WTC11 (cell line): ENCODE measurements at regions not wholly inside any gene's neighbourhood (a gene's known extent, or its start where the extent isn't known, plus 50 kb on each side); places are given as distances from the start of the nearest gene placed in this dataset.

ENCODE experiments used
- AFF4 ChIP-seq: sonication (generic); formaldehyde crosslinking; IDR thresholded peaks from 2 replicates; pipeline ENCODE4 v1.8.1; 2023; ENCODE audit warnings: mild to moderate bottlenecking, missing genetic modification reagents, borderline replicate concordance
- CREM ChIP-seq: sonication (generic); formaldehyde crosslinking; IDR thresholded peaks from 2 replicates; pipeline ENCODE4 v1.8.1; 2022; ENCODE audit warnings: mild to moderate bottlenecking, missing genetic modification reagents, moderate library complexity
- CTCF ChIP-seq: fragments of 200-600 bp; IDR thresholded peaks from 2 replicates; pipeline ENCODE4 v1.8.0; 2022; ENCODE audit warnings: antibody characterized with exemption
- FOXK1 ChIP-seq: sonication (generic); formaldehyde crosslinking; IDR thresholded peaks from 2 replicates; pipeline ENCODE4 v1.8.0; 2022; ENCODE audit warnings: mild to moderate bottlenecking, moderate library complexity, missing genetic modification reagents
- FOXP4 ChIP-seq: sonication (generic); formaldehyde crosslinking; IDR thresholded peaks from 2 replicates; pipeline ENCODE4 v1.8.0; 2022; ENCODE audit warnings: mild to moderate bottlenecking, missing genetic modification reagents
- HMGXB4 ChIP-seq: sonication (generic); formaldehyde crosslinking; IDR thresholded peaks from 2 replicates; pipeline ENCODE4 v1.8.1; 2023; ENCODE audit warnings: mild to moderate bottlenecking, moderate library complexity, missing genetic modification reagents
- MLX ChIP-seq: sonication (generic); formaldehyde crosslinking; IDR thresholded peaks from 2 replicates; pipeline ENCODE4 v1.8.1; 2023; ENCODE audit warnings: mild to moderate bottlenecking, missing genetic modification reagents, moderate library complexity
- NFYB ChIP-seq: sonication (generic); formaldehyde crosslinking; conservative IDR thresholded peaks from 2 replicates; pipeline ENCODE4 v1.8.0; 2022; ENCODE audit warnings: low read depth, missing genetic modification reagents
- SMAD3 ChIP-seq: sonication (generic); formaldehyde crosslinking; IDR thresholded peaks from 2 replicates; pipeline ENCODE4 v1.8.0; 2022; ENCODE audit warnings: missing genetic modification reagents, mild to moderate bottlenecking, borderline replicate concordance
- STAT6 ChIP-seq: sonication (generic); formaldehyde crosslinking; conservative IDR thresholded peaks from 2 replicates; pipeline ENCODE4 v1.8.1; 2023; ENCODE audit warnings: mild to moderate bottlenecking, low read depth, missing genetic modification reagents, moderate library complexity
- TP53 ChIP-seq: sonication (generic); formaldehyde crosslinking; IDR thresholded peaks from 2 replicates; pipeline ENCODE4 v1.8.1; 2023; ENCODE audit warnings: mild to moderate bottlenecking, missing genetic modification reagents
- ZBTB21 ChIP-seq: sonication (generic); formaldehyde crosslinking; IDR thresholded peaks from 2 replicates; pipeline ENCODE4 v1.8.1; 2023; ENCODE audit warnings: mild to moderate bottlenecking, missing genetic modification reagents, borderline replicate concordance
- ZNF263 ChIP-seq: sonication (generic); formaldehyde crosslinking; IDR thresholded peaks from 2 replicates; pipeline ENCODE4 v1.8.1; 2022; ENCODE audit warnings: low read depth, mild to moderate bottlenecking, moderate library complexity, missing genetic modification reagents
- ZNF281 ChIP-seq: sonication (generic); formaldehyde crosslinking; IDR thresholded peaks from 2 replicates; pipeline ENCODE4 v1.8.0; 2023; ENCODE audit warnings: mild to moderate bottlenecking, missing genetic modification reagents
- ZNF532 ChIP-seq: fragments of 250-450 bp; sonication (Bioruptor Pico); IDR thresholded peaks from 2 replicates; pipeline ENCODE4 v1.9.0; 2021; ENCODE audit warnings: mild to moderate bottlenecking, borderline replicate concordance

GRCh38 chr3:159763602-159764489 is 224.8 kb upstream of the IL12A start (continued):
- no peak for TF ChIP-seq CTCF
- TF ChIP-seq ZBTB21 (CRISPR knock-in tag) = peak; percentile 60; the same call in 1 of the 2 replicates
- TF ChIP-seq STAT6 = no peak; the same call in 1 of the 2 replicates
- no peak for TF ChIP-seq MLX (CRISPR knock-in tag)
- no peak for TF ChIP-seq NFYB (CRISPR knock-in tag)
- TF ChIP-seq AFF4 (CRISPR knock-in tag) = 0 out of 2 replicates have a peak, but pooled peaks have one; percentile 33
- TF ChIP-seq FOXK1 = peak; percentile 77; the same call in 1 of the 2 replicates
- peak; percentile 89 for TF ChIP-seq FOXP4 (CRISPR knock-in tag)
- TF ChIP-seq HMGXB4 (CRISPR knock-in tag) = peak; percentile 94
- TF ChIP-seq CREM = 0 out of 2 replicates have a peak, but pooled peaks have one; percentile 39
- TF ChIP-seq SMAD3 (CRISPR knock-in tag) = peak; percentile 64; the same call in 1 of the 2 replicates
- peak; percentile 64; the same call in 1 of the 2 replicates for TF ChIP-seq ZNF281
- no peak for TF ChIP-seq TP53 (CRISPR knock-in tag)
- TF ChIP-seq ZNF532 (CRISPR knock-in tag) = no peak
- TF ChIP-seq ZNF263 (CRISPR knock-in tag) = 0 out of 2 replicates have a peak, but pooled peaks have one; percentile 32
